ENCODE measurements at regions not wholly inside any gene's neighbourhood (a gene's known extent, or its start where the extent isn't known, plus 50 kb on each side); places are given as distances from the start of the nearest gene placed in this dataset.

DNA sequence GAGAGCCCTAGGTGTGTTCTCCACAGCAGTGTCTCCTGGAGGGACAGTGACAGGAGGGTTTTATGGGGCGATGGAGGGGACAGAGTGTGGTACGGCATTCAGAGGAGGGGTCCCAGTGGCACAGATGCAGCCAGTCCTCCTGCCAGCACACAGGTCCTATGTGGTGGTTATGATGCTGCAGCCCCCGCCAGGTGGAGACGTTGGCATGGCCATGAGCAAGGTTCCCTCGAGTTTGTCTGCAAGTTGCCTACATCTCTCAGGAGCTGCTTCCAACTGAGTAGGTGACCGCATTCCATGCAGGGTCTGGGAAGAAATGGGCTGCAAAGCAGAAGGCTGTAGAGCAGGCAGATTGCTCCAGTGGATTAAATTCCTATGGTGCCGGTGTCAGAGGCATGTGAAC, 646.0 kb downstream of the TBC1D22A start:
- TF ChIP-seq TOX (CRISPR knock-in tag; IDR thresholded peaks at IDR 0.05; ENCODE audit: borderline replicate concordance) (no peak), BACH2 (CRISPR knock-in tag; IDR thresholded peaks at IDR 0.05; ENCODE audit: borderline replicate concordance) (no peak), TSHZ2 (CRISPR knock-in tag; IDR thresholded peaks at IDR 0.05) (no peak), PATZ1 (CRISPR knock-in tag; IDR thresholded peaks at IDR 0.05; ENCODE audit: borderline replicate concordance) (no peak), ZFP30 (CRISPR knock-in tag; IDR thresholded peaks at IDR 0.05) (no peak), SNAI2 (CRISPR knock-in tag; IDR thresholded peaks at IDR 0.05) (no peak), ARNTL (CRISPR knock-in tag; IDR thresholded peaks at IDR 0.05; ENCODE audit: borderline replicate concordance, low read depth) (no peak), ZFP3 (CRISPR knock-in tag; IDR thresholded peaks at IDR 0.05) (no peak), ESRRG (CRISPR knock-in tag; IDR thresholded peaks at IDR 0.05) (no peak), POU6F1 (CRISPR knock-in tag; IDR thresholded peaks at IDR 0.05; ENCODE audit: borderline replicate concordance, low read depth) (no peak), RARB (CRISPR knock-in tag; IDR thresholded peaks at IDR 0.05) (no peak), ZNF565 (CRISPR knock-in tag; conservative IDR thresholded peaks at IDR 0.05; ENCODE audit: low read depth) (no peak), GLIS3 (CRISPR knock-in tag; IDR thresholded peaks at IDR 0.05) (no peak), ISL1 (CRISPR knock-in tag; IDR thresholded peaks at IDR 0.05) (no peak), CSDC2 (CRISPR knock-in tag; IDR thresholded peaks at IDR 0.05) (no peak), CSRNP3 (CRISPR knock-in tag; IDR thresholded peaks at IDR 0.05) (no peak), ZNF8 (CRISPR knock-in tag; IDR thresholded peaks at IDR 0.05) (no peak)
- ATAC-seq, result no peak

DNA sequence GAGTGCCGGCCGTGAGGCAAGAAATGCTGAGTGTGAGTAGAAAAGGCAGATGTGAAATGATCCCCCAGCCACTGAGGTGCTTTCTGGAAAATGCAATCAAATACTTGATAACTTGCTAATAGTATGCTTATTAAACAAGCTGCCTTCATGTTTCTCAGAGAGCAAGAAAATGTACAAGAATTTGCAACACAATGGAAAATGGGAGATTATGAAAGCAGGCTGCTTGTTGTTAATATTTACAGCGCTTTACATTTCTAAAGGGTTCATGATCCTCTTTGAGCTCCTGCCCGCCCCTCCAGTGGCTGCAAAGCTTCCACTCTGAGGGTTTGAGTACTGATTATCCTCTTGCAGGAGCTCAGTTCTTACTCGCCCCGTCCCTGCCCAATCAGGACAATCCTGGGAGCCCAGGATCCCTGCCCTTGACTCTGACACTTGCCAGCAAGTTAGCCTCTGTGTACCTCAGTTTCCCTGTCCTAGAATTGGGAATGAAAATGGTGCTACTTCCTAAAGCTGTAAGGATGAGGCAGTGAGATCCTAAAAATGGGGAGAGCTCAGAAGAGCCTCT, 645.1 kb downstream of the TBC1D22A start:
- TF ChIP-seq SNAI2 (CRISPR knock-in tag; IDR thresholded peaks at IDR 0.05) (no peak), ARNTL (CRISPR knock-in tag; IDR thresholded peaks at IDR 0.05; ENCODE audit: borderline replicate concordance, low read depth) (no peak), RARB (CRISPR knock-in tag; IDR thresholded peaks at IDR 0.05) (no peak), ZFP30 (CRISPR knock-in tag; IDR thresholded peaks at IDR 0.05) (no peak), OSR1 (CRISPR knock-in tag; IDR thresholded peaks at IDR 0.05) (no peak), TCF4 (CRISPR knock-in tag; IDR thresholded peaks at IDR 0.05; ENCODE audit: borderline replicate concordance) (no peak), ZNF8 (CRISPR knock-in tag; IDR thresholded peaks at IDR 0.05) (no peak), PATZ1 (CRISPR knock-in tag; IDR thresholded peaks at IDR 0.05; ENCODE audit: borderline replicate concordance) (no peak), TSHZ2 (CRISPR knock-in tag; IDR thresholded peaks at IDR 0.05) (no peak), GLIS3 (CRISPR knock-in tag; IDR thresholded peaks at IDR 0.05) (no peak), ZNF565 (CRISPR knock-in tag; conservative IDR thresholded peaks at IDR 0.05; ENCODE audit: low read depth) (no peak), TOX (CRISPR knock-in tag; IDR thresholded peaks at IDR 0.05; ENCODE audit: borderline replicate concordance) (no peak), POU6F1 (CRISPR knock-in tag; IDR thresholded peaks at IDR 0.05; ENCODE audit: borderline replicate concordance, low read depth) (no peak), PPARA (CRISPR knock-in tag; IDR thresholded peaks at IDR 0.05; ENCODE audit: borderline replicate concordance) (no peak), CSDC2 (CRISPR knock-in tag; IDR thresholded peaks at IDR 0.05) (no peak), CREB5 (CRISPR knock-in tag; IDR thresholded peaks at IDR 0.05; ENCODE audit: low read depth) (no peak), ZFP3 (CRISPR knock-in tag; IDR thresholded peaks at IDR 0.05) (no peak)
- no peak for ATAC-seq

Measured in SK-N-SH treated with all-trans-retinoic acid at 6 μM for 48 hours (cell line).